Stimulated activated CD8-positive, alpha-beta memory T cell treated with anti-CD3 and anti-CD28 coated beads, Interleukin-15, amount 100 ng/mL, for 24 hours (primary cell): ENCODE measurements at regions not wholly inside any gene's neighbourhood (a gene's known extent, or its start where the extent isn't known, plus 50 kb on each side); places are given as distances from the start of the nearest gene placed in this dataset.

ENCODE experiments used
- DNase-seq: peaks from one replicate; pipeline ENCODE4 v3.0.0-alpha.2; 2020; ENCODE audit warnings: low read depth

DNA sequence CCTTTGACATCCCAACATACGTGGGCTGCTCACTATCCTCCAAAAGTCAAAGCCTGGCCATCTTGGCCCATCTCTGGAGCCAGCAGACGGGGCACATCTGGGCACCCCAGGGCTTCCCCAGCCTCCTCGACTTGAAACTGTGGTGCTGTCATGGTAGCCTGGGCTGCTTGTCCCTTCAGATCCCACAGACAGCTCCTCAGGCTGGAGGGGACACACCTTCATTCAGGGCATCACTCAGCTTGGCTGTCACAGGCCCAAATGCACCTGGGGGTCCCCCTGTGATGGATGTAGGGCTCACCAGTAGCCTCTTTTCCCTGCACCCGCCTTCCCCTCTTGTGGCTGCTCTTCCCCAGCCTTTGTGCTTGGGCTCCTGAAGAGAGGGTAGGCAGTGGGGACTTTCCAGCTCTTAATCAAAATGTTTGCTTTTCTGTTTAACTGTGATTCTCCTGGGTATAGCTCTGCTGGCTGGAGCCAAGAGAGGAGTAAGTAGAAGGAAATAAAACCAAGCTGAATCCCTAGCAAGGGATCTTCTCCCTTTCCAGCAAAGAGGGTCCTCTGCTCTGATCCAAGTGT lies 92.3 kb downstream of the GYPC start:
- no peak for DNase-seq

DNA sequence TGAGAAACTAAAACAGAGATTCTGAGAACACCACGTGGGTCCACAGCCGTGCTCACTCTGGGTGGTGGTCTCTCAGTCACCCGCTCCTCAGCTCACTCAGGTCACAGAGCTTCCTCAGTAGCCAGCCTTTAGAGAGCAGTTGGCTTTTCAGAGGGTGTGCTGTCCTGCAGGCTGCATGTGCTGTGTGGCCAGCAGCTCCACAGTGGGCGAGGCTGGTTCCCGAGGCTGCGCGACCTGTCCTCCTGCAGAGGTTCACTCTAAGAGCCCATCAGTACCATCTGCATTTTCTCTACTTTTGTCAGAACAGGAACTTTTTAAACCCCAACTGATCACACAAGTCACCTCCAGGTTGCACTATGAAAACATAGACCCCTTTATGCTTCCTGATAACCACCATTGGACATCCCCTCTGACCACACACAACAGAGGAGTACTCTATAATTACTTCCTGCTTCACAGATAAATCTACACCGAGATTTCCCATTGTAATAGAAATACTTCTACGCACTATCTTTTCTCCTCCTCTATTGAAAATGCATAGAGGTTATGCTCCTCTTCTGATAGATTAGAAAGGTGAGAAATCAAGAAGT lies 93.1 kb downstream of the GYPC start:
- no peak for DNase-seq

DNA sequence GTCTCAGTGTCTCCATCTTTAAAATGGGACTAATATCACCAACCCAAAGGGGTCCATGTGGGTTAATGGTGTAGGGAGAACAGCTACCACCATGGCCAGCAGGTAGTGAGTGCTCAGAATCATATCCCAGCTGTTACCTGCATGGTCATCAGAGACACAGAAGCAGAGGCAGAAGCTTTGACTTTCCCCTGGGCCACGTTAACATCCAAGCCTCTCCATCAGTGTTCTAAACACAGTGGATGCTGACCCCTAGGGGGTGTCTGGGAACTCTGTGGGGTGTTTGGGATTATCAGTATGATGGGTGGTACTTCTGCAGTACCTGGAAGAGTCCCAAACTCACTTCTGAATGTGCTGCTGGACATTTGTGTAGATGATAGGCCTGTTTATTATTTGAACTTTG lies 93.6 kb downstream of the GYPC start:
- DNase-seq = no peak

DNA sequence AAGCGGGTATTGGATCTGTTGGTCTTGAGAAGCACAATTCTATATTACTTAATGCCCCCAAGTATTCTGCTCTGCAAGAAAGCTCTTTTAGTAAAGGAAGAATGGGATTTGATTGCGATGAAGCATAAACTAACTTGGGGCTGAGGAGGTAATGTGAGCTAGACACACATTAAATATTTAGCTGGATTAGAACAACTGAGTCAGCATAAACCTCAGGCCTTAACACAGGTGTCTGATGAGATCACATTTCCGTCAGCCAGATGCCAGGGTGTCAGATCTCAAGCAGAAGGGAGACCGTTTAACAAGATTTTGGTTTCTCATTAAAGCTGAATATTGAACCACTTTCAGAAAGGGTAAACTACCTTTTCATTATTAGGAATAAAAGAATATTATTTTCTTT lies 94.5 kb downstream of the GYPC start:
- DNase-seq = no peak

DNA sequence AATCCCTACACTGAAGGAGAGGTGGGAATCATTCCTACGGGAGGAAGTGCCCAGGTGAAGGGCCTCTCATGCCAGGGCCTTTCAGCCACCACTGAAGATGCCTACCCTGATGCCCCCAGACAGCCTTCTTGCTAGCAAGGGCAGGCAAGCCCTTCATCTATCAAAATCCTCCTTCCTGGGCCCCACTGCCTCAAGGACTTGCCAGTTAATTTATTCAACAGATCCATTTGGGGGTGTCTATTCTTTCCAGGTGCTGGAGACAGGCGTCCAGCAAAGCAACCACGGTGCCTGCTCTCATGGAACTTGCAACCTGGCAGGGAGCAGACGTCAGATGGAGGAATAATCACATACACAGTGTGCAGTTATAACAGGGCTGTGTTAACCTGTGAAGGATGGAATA lies 95.5 kb downstream of the GYPC start:
- no peak for DNase-seq

DNA sequence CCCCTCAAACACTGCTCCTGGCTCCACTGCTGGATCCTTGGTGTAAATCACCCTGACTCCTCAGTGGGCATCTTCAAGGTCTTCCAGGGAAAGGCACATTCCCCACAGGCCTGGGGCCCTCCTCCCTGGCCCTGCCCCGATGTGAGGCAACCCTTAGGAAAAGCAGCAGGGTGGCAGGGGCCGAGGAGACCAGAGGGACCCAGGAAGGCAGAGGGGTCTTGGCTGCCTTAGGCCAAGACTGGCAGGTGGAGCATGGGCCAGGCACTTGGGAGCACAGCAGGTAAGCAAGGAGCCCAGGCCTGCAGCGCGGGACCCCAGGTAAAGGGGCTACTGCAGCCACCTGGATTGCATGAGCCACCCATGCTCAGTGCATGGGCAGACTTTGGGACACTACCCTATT lies 96.9 kb downstream of the GYPC start:
- no peak for DNase-seq

DNA sequence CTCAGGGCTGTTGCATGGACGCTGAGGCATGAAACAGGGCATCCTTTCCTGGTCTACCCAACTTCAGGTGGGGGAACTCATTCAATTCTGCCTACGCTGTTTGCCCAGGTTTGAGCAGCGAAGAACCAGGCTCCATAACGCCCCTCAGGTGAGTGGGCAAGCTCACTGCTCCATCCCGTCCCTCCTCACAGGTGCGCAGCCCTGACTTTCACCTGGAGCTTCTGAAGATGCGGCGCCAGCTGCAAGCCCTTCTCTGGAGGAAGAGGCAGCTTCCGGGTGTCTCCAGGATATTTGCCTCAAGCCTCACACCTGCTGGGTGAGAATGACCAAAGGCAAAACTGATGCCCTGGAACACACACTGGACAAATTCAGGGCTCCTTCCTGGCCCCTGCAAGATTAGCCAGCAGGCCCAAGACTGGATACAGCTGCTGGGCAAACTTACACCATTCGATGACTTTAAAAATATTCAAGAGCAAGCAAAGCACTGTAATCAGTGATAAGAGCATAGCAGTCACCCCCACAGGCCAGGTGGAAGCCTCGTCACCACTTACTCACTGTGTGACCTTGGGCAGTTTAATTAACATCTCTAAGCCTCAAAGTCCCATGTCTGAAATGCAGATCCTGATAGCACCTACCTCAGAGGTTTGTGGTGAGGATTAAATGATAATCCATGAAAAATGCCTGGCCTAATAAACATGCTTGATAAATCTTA lies 97.7 kb downstream of the GYPC start:
- no peak for DNase-seq

DNA sequence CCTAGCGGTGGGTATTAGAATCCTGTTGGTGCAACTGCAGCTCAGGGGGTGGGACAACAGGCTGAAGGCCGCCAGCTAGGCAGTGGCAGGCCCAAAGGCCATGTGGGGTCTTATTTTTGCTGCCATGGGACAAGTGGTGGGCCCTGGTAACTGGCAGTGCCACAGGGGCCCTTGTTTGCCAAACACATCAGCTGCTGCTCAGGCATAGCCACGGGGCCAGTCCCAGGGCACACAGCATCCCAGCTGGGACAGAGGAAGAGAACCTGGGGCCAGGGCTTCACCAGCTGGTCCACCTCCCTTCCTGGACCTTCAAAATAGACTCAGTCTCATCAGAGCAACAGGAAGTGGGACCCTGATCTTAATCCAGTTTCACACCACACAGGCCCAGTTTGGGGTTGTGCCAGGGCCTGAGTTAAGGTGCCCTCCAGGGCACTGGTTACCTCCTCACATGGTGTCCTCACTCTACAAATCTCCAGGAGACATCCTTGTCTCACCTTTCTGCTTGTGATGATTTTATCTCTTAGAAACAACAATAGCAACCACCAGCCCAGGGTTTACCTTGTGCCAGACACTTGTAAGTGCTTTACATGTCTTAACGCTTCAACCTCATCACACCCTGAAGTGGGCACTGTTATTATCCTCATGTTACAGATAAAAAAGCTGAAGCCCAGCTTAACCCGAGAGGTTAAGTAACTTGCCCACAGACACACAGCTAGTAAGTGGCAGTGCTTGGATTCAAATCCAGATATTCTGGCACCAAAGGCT lies 98.5 kb downstream of the GYPC start:
- DNase-seq = no peak

DNA sequence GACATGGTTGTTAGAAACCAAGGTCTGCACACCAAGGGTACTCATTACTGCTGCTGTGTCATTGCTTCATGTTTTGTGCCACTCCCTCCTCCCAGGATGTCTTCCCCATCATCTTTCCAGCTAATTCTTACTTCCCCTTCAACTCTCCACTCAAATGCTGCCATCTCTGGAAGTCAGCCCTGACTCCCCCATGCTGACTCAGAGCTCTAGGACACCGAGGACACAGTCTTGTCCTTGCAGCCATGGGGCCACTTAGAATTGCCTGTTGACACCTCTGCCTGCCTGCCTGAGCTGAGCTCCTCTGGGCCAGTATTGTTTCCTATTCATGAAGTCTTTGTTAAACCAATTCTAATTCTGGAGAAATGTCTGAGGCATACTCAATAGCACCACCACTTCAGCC lies 100.2 kb downstream of the GYPC start:
- no peak for DNase-seq

DNA sequence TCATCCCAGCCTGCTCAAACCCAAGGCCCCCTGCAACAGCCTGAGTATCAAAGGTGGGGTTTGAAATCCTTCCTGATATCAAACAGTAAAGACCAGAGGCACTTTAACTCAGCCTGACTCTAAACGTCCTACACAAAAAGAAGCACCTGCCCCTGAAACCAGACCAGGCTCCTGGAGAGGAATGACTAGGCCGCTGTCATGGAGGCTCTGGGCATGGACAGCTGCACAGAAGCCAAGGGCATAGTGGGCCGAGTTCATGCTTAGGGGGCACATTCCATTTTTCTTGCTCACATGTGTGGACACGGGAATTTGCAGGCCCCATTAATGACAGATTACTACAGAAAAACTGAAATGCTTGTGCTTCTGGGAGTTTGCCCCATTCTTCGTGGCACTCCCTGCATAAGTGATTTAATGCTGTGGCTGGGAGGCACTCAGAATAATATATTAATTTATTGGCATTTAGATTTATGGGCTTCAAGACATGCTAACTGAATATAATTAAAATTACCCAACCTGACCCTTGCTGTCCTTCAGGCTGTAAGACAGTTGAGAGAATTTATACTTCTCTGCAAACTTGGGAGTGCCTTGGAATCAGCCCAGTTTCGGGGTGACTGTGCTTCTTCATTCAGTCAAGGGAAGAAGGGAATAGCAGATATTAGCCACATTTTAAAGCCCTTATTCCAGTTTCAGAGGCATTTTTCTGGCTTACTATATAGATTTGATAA lies 105.5 kb downstream of the GYPC start:
- no peak for DNase-seq

DNA sequence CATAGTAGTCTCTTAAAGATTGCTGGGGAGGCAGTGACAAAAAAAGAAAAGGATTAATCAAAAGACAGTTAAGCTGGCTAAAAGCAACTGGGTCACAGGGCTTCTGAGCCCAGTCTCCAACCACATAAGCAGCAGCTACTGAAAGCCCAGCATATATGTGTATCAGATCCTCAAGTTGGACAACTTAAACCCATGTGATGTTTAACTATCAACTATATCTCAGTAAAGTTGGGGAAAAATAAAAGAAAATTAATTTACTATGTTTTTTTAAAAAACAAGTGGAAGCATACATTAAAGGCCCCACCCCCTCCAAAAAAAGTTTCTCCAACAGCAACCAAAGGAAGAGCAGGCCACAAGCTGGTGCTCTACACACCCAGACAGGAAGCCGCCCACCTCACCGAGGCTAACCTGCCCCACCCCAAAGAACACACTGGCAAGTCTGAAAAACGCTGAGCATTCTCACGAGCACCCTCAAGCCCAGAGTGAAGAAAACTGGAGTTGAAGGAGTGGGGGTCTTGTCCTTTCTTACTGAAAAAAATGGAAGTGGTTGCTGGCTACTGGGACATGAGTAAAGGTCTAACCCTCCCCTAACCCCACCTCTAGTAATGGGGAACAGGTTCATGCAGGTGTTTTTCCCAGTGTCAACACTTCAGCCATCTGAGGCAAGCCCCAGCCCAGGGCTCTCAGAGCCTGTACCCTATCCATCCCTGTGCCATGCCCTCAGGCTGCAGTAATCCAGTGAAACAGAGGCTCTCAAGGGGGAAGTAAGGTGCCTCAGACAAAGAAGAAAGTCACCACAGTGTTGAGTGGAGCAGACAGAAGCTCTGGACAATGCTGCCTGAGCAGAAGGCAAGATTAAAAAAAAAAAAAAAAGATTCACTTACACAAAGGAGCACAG lies 106.3 kb downstream of the GYPC start:
- DNase-seq = no peak

DNA sequence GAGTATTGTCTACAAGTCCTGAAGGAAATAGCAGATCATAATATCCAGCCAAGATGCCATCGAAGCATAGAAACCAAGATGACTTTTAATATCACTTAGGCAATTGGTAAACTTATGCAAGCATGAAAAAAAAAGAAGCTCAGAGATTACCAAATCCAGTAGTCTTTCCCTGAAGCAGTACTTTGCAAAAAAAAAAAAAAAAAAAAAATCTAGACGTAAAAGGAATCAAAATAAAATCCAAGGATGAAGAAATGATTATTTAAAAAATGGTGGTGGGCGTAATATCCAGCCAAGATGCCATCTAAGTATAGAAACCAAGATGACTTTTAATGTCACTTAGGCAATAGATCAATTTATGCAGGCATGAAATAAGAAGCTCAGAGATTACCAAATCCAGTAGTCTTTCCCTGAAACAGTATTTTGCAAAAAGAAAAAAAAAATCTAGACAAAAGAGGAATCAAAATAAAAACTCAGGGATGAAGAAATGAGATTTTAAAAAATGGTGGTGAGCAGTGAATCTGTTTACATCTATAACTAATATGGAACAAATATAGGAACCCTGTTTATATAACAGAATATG lies 108.8 kb downstream of the GYPC start:
- DNase-seq = no peak

DNA sequence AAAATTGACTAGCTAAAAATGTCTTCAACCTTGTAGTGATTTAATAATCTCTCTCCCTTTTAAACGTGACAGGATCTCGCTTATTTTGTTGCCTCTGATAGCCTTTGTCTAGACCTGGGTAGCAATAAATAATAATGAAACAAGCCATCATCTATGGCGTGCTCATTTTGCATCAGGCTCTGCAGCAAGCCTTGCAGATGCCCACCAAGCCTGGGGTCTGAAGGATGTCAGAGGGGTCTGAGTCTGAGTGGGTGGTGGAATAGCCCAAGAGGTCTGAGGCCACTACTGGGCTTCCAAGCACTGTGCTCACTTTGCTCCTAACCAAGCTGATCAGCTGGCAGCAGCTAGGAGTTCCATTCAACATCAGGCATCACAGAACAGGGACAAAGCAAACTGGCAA lies 109.4 kb downstream of the GYPC start:
- DNase-seq = no peak

DNA sequence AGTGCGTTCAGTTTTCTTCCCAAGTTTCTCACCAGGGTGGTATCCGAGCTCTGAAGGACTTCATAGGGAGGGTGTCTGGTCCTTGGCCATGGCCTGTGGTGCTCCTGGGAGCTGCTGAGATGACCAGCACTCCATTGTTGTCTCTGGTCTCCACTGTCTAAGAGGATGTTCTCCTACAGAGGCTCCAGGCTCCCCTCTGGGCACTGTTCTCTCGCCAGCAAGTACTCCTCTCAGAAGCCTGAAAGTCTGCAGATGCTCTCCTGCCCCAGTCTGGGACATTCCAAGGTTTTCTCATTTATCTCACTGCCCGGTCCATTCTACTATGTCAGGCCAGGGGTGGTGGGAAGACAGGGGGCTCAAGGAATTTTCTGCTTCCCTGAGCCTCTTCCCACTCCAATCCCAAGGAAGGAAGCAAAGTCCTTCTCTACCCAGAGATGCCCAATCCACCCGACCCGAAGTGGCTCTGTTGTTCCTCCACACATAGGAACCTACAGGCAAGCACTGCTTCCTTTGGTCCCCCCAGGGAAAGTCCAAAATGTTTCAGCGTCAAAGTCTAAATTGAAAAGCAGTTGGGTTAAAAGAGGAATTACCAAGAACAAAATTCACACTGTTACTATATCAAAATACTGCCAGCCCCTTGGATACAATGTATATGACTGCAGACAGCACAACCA lies 110.5 kb downstream of the GYPC start:
- DNase-seq = no peak

DNA sequence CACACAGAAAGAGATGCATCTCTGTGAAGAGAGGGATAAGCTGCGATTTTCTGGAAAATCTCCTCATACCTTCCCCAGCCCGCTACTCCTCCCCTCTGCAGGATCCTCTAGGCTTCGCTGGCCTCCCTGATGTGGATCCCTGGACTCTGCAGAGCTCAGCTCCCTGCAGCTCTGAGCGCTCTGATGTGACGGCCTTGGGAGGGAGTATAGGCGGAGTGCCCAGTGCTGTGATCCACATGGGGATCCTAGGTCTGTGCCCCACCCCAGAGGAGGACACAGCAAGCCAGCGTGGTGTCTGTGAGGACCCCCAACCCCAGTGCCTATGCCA lies 111.0 kb downstream of the GYPC start:
- no peak for DNase-seq

DNA sequence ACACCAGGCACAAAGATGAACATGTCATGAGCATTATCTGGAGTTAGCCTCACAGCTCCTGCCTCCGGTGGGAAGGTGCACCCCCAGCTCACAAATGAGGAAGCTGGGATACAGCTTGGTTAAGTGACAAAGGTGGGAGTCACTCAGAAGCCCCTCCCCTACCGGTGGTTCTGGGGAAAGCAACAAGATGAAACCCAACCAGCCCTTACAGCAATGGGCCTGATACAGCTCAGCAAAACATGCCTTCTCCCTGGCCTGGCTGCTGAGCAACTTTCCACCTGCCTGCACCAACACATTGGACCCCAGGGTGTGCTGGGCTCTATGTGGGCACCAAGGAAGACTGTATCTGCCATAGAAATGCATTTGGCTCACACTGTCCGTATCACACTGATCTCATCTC lies 113.2 kb downstream of the GYPC start:
- no peak for DNase-seq

DNA sequence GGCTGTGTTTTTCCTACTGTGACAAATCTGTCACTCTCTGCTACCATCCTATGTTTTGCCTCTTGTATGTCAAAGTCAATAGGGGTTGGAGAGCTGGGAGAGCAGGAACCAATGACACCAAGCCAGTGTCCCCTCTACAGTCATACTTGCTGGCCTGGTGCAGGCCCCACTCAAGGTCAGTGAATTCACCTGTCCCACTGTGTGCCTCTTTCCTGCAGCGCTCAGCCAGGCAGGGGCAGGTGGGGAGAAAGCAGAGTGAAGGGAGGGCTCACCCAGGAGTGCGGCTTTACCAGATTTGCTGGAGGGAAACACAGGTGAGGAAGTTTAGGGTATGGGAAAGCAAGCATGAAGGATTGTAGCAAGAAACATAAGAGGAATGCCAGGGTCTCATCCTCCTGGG lies 114.5 kb downstream of the GYPC start:
- no peak for DNase-seq

DNA sequence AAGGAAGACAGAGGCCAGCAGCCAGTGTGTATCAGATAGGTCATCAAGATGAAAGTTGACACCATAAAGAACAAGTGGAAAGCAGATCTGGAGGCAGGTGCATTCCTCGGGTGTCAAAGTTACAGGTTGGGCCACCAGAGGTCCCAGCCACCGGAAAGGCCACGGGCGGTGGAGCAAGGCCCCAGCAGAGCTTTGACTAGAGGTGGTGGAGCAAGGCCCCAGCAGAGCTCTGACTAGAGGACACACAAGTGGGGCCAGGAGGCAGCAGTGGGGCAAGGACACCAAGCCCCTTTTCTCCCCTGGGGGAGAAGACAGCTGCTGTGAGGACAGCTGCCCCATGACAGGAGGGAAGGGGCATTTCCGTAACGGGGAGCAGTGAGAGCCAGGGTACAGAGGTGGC lies 115.1 kb downstream of the GYPC start:
- DNase-seq = no peak

DNA sequence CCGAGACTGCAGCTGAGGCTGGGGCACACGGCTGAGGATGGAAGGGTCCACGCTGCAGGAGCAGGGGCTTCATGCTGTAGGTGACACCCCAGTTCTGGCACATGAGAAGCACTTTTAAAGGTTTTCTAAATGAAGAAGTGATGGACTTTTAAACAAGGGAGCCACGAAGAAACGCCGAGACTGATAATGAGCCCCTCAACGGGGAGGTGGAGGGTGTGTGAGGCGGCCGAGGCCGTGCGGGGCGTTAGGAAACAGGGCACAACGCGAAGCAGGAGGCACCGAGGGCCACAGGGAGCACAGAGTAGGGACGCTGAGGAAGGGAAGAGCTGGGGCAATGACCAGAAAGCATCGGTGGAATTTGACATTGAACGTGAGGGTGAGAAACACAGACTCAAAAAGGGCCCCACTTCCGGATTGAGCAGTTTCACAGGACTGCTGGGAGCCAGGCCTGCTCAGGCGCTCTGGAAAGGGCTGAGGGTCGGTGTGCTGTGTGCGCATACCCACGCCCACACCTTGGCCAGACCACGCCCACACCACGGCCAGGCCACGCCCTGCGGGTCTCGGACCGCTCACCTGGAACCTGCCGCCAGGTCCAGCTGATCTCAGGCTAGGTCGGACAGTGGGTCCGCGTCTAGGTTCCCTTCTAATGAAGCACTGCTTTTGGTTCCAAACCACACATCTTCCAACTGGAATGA lies 115.7 kb downstream of the GYPC start:
- DNase-seq = no peak

DNA sequence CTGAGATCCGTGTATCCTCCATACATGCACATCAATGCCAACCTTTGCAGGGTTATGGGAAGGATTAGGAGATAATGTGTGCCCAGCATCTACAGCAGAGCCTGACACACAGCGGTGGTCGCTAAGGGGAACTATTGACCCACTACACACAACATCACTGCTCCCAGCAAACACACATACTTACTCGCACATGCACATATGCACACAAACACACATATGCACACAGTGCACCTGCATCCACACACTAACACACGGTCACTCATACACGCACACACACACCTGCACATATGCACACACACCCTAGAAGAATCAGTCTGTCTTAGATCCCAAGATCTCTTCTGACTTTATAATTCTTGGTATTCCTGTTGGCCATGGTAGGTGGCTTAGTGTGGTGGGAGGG lies 118.3 kb downstream of the GYPC start:
- no peak for DNase-seq
